OCI-LY3 (cell line): ENCODE measurements at regions not wholly inside any gene's neighbourhood (a gene's known extent, or its start where the extent isn't known, plus 50 kb on each side); places are given as distances from the start of the nearest gene placed in this dataset.
A peak's percentile ranks its signal among the peaks of the same experiment; 100 is the strongest.
"Not testable (repeated sequence)": the region's sequence is repeated elsewhere in the genome, so short reads cannot be mapped to it uniquely, and the experiment has no call there.

Experiments
- H2AFZ ChIP-seq: fragments of 200-600, 300-600 bp; shearing (Covaris generic); 2 replicates; pipeline ENCODE4 v1.6.0; 2014; ENCODE audit warnings: antibody characterized with exemption, low read depth, low read length
- H3K27ac ChIP-seq: fragments of 200-600, 300-600 bp; sonication (generic); 2 replicates; pipeline ENCODE4 v1.5.1; 2014; ENCODE audit warnings: mild to moderate bottlenecking, low read length, moderate library complexity, mixed read lengths
- H3K27me3 ChIP-seq: fragments of 200-600, 300-600 bp; sonication (generic); 2 replicates; pipeline ENCODE4 v1.6.1; 2014; ENCODE audit warnings: low read depth, low read length, mixed read lengths
- H3K36me3 ChIP-seq: fragments of 200-600, 300-600 bp; sonication (generic); replicated peaks from 2 replicates; pipeline ENCODE3; 2014; ENCODE audit warnings: low read depth, low read length, mixed read lengths
- H3K4me1 ChIP-seq: fragments of 300-600, 200-600 bp; sonication (generic); 2 replicates; pipeline ENCODE4 v1.6.1; 2014; ENCODE audit warnings: low read length, mixed read lengths
- H3K4me2 ChIP-seq: fragments of 200-600, 300-600 bp; sonication (generic); 2 replicates; pipeline ENCODE4 v1.6.1; 2014; ENCODE audit warnings: low read length, mixed read lengths
- H3K4me3 ChIP-seq: fragments of 300-600, 200-600 bp; sonication (generic); 2 replicates; pipeline ENCODE4 v1.5.1; 2014; ENCODE audit warnings: antibody characterized with exemption, mild to moderate bottlenecking, low read length, moderate library complexity
- H3K79me2 ChIP-seq: fragments of 300-600, 200-600 bp; shearing (Covaris generic); 2 replicates; pipeline ENCODE4 v1.6.1; 2014; ENCODE audit warnings: mild to moderate bottlenecking, low read length, mixed read lengths
- H3K9ac ChIP-seq: fragments of 300-600, 200-600 bp; shearing (Covaris generic); 2 replicates; pipeline ENCODE4 v1.6.0; 2014; ENCODE audit warnings: mild to moderate bottlenecking, low read length, moderate library complexity
- H3K9me3 ChIP-seq: fragments of 200-600, 300-600 bp; shearing (Covaris generic); 2 replicates; pipeline ENCODE4 v1.6.1; 2014; ENCODE audit warnings: low read length, mixed read lengths; ENCODE audit not compliant: insufficient read depth
- H4K20me1 ChIP-seq: fragments of 200-600, 300-600 bp; sonication (generic); 2 replicates; pipeline ENCODE4 v1.6.1; 2016; ENCODE audit warnings: low read length, mixed read lengths; ENCODE audit not compliant: insufficient read depth
- TF ChIP-seq, protein P1 (sequence below): fragments of 200-600, 300-600 bp; sonication (generic); IDR thresholded peaks from 2 replicates; pipeline ENCODE4 v1.5.1; 2014; ENCODE audit warnings: antibody characterized with exemption, low read length, low read depth

DNA sequence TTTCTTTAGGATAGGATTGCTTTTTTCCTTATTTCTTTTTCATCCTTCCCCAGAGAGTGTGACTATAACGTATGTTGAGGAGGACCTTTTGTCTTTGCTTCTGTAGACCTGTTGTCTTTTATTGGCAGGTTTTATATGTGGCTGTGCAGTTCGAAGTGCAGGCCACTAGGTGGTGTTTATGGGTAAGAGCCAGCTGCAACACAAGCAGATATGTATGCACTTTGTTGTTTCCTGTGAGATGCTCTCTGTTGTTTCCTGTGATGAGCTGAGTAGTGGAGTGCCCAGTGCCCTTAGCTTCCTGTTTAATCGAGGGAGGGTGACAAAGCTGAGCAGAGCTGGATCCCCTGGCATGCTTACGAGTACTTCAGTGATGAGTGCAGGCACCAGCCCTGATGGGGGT, 50.0 kb upstream of the TGIF2LX start:
- H3K9ac ChIP-seq, H3K4me3 ChIP-seq, H3K36me3 ChIP-seq, H3K4me2 ChIP-seq, H3K9me3 ChIP-seq, H3K27me3 ChIP-seq, H3K4me1 ChIP-seq, H3K27ac ChIP-seq, H3K79me2 ChIP-seq, H2AFZ ChIP-seq, H4K20me1 ChIP-seq: not testable (repeated sequence)
- TF ChIP-seq, protein P1, sequence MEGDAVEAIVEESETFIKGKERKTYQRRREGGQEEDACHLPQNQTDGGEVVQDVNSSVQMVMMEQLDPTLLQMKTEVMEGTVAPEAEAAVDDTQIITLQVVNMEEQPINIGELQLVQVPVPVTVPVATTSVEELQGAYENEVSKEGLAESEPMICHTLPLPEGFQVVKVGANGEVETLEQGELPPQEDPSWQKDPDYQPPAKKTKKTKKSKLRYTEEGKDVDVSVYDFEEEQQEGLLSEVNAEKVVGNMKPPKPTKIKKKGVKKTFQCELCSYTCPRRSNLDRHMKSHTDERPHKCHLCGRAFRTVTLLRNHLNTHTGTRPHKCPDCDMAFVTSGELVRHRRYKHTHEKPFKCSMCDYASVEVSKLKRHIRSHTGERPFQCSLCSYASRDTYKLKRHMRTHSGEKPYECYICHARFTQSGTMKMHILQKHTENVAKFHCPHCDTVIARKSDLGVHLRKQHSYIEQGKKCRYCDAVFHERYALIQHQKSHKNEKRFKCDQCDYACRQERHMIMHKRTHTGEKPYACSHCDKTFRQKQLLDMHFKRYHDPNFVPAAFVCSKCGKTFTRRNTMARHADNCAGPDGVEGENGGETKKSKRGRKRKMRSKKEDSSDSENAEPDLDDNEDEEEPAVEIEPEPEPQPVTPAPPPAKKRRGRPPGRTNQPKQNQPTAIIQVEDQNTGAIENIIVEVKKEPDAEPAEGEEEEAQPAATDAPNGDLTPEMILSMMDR, result peak; percentile 38
